ENCODE measurements at regions not wholly inside any gene's neighbourhood (a gene's known extent, or its start where the extent isn't known, plus 50 kb on each side); places are given as distances from the start of the nearest gene placed in this dataset.

- peaks cover 22 to 33% of the 10 kb centered on the region in 2 experiments for H3K9me3 Mint-ChIP-seq
- H2AFZ ChIP-seq (ENCODE audit: low read length): no peak overlapping the region
Measured at GRCh38 chr15:35191783-35192182, 106.7 kb upstream of the NANOGP8 start.

More at GRCh38 chr15:35191783-35192182, 106.7 kb upstream of the NANOGP8 start:
- no peak overlapping the region for H4K5ac ChIP-seq (ENCODE audit: insufficient read length, low read depth, low read length)
- H2BK20ac ChIP-seq (ENCODE audit: low read depth, low read length, poor library complexity, severe bottlenecking): no peak overlapping the region
- no peak overlapping the region for H4K91ac ChIP-seq (ENCODE audit: insufficient read length, low read depth, low read length)
- no peak overlapping the region for H3T11ph ChIP-seq (ENCODE audit: low read length)
- no peak for DNase-seq
- no peak overlapping the region for H3K23ac ChIP-seq (ENCODE audit: insufficient read length, low read depth, low read length)
- peaks cover 1% of the 10 kb centered on the region; the same call in 1 of the 2 replicates for H3K27me3 ChIP-seq (ENCODE audit: insufficient read depth, low read length)
- H3K4me2 ChIP-seq (ENCODE audit: insufficient read depth, insufficient read length, low read length): no peak overlapping the region
- no peak overlapping the region for H3K27ac ChIP-seq (ENCODE audit: insufficient read length, low read depth, low read length)
- Mint-ChIP-seq H3K36me3 (ENCODE audit: insufficient read depth in 1 of 3, low read depth in 3 of 3) (peaks cover 16 to 30% (median 30%) of the 10 kb centered on the region in 3 experiments), H3K4me1 (peaks cover 23 to 31% of the 10 kb centered on the region in 2 experiments), H3K27me3 (ENCODE audit: low read depth) (peaks cover 5% of the 10 kb centered on the region), H3K4me3 (no peak overlapping the region), H3K27ac (no peak overlapping the region)
- no peak overlapping the region for H2BK12ac ChIP-seq (ENCODE audit: insufficient read length, low read depth, low read length)
- no peak overlapping the region for H2BK120ac ChIP-seq (ENCODE audit: low read depth, low read length, poor library complexity, severe bottlenecking)
- no peak overlapping the region for H2AK5ac ChIP-seq (ENCODE audit: insufficient read length, low read length)
- H3K9me3 ChIP-seq (ENCODE audit: control insufficient read depth, low read depth, low read length): peaks cover 18% of the 10 kb centered on the region
- no peak overlapping the region for H3K18ac ChIP-seq (ENCODE audit: insufficient read length, low read depth, low read length)
- H3K23me2 ChIP-seq (ENCODE audit: insufficient read length, low read depth, low read length, poor library complexity, severe bottlenecking): no peaks in the 10 kb centered on the region
- H4K20me1 ChIP-seq (ENCODE audit: control insufficient read depth, insufficient read depth, insufficient read length): no peaks in the 10 kb centered on the region
- H3K79me1 ChIP-seq (ENCODE audit: insufficient read depth, low read depth, low read length, poor library complexity, severe bottlenecking): no peaks in the 10 kb centered on the region
- no peak overlapping the region for H3K4ac ChIP-seq (ENCODE audit: low read depth, low read length)
- H4K8ac ChIP-seq (replicated peaks; ENCODE audit: insufficient read length, low read depth, low read length): no peak overlapping the region
- no peak overlapping the region for H2BK15ac ChIP-seq (ENCODE audit: low read depth, low read length)
- no peaks in the 10 kb centered on the region for H3K79me2 ChIP-seq (ENCODE audit: insufficient read depth, low read length)
- WGBS (ENCODE audit: extremely low coverage, insufficient read length, low lambda C conversion rate): no CpG with 5 or more reads among the region's 2 CpGs
- H3K56ac ChIP-seq (ENCODE audit: insufficient read length, low read depth, low read length): no peak overlapping the region
- no peak overlapping the region for H2BK5ac ChIP-seq (ENCODE audit: insufficient read length, low read length)
- no peak overlapping the region for H3K9ac ChIP-seq (ENCODE audit: extremely low read depth, insufficient read length, low read length)
- TF ChIP-seq CTCF (conservative IDR thresholded peaks at IDR 0.05): no peak
- peaks cover 8% of the 10 kb centered on the region; the same call in 1 of the 2 replicates for H3K4me1 ChIP-seq (ENCODE audit: insufficient read depth, low read length)
- no peak overlapping the region for H3K14ac ChIP-seq (ENCODE audit: insufficient read depth, low read length)
